ENCODE measurements at regions not wholly inside any gene's neighbourhood (a gene's known extent, or its start where the extent isn't known, plus 50 kb on each side); places are given as distances from the start of the nearest gene placed in this dataset.

GRCh38 chr12:83603106-83603505, 916.4 kb downstream of the TMTC2 start:
- TF ChIP-seq CTCF (IDR thresholded peaks at IDR 0.05): no peak
- no peak for TF ChIP-seq EZH2 (IDR thresholded peaks at IDR 0.05; ENCODE audit: borderline replicate concordance, insufficient read depth, low read depth, low read length, poor library complexity, severe bottlenecking)

Measured in B cell (primary cell).